Transverse colon (tissue), 4 donors: ENCODE measurements at regions not wholly inside any gene's neighbourhood (a gene's known extent, or its start where the extent isn't known, plus 50 kb on each side); places are given as distances from the start of the nearest gene placed in this dataset.

ENCODE experiments used
- DNase-seq: peaks from one replicate; pipeline ENCODE4 v3.0.0-alpha.2; 2019
- H3K27ac ChIP-seq, 4 donors: fragments of 200-600 bp; sonication (generic); 2 replicates each; pipeline ENCODE4 v1.5.1; 2016 to 2018; ENCODE audit warnings: inconsistent platforms in 4 of 4
- H3K27me3 ChIP-seq: fragments of 200-600 bp; sonication (generic); 2 replicates; pipeline ENCODE4 v1.5.1; 2017; ENCODE audit warnings: inconsistent platforms
- H3K36me3 ChIP-seq, 4 donors: fragments of 200-600 bp; sonication (generic); 2 replicates each; pipeline ENCODE4 v1.5.1; 2017 to 2019; ENCODE audit warnings: inconsistent platforms in 4 of 4
- H3K4me1 ChIP-seq, 4 donors: fragments of 200-600 bp; sonication (generic); 2 replicates each; pipeline ENCODE4 v1.5.1; 2017 to 2020; ENCODE audit warnings: inconsistent platforms in 4 of 4
- H3K4me3 ChIP-seq, 4 donors: fragments of 200-600 bp; sonication (generic); 1 replicate in 1 of 4; 2 replicates in 3 of 4; pipeline versions ENCODE4 v1.5.1 to v1.6.1; 2017 to 2019; ENCODE audit warnings: inconsistent platforms in 4 of 4
- H3K9me3 ChIP-seq, 2 donors: fragments of 200-600 bp; sonication (generic); 2 replicates each; pipeline ENCODE4 v1.5.1; 2017 to 2019; ENCODE audit warnings: inconsistent platforms in 2 of 2
- EP300 ChIP-seq: sonication (generic); formaldehyde crosslinking; IDR thresholded peaks from one replicate; pipeline ENCODE4 v1.6.1; 2017; ENCODE audit warnings: antibody characterized with exemption, low read depth
- POLR2A ChIP-seq: fragments of 450-650 bp; IDR thresholded peaks from one replicate; pipeline ENCODE4 v1.6.1; 2016; ENCODE audit warnings: antibody characterized with exemption, mild to moderate bottlenecking, moderate library complexity
- POLR2AphosphoS5 ChIP-seq, 3 donors: sonication (generic); formaldehyde crosslinking; IDR thresholded peaks; one replicate each; pipeline ENCODE4 v1.6.1; 2016; ENCODE audit warnings: antibody characterized with exemption in 3 of 3
- WGBS, 2 donors: methylation state at CpG; one replicate each; pipeline ENCODE4 v1.1.5; 2018; ENCODE audit warnings: low coverage in 1 of 2; 5-methylcytosine and 5-hydroxymethylcytosine counted together
- in situ Hi-C, 4 donors: fragments of 200-750 bp; cut with MboI; loops; one replicate each; pipeline versions ENCODE4 v1.15.0 to v1.15.1; 2017; ENCODE audit warnings: low sequenced_read_pairs in 3 of 4, low pct_ligation_motif_present in 1 of 4, low pct_unique_long_range_greater_than_20kb in 1 of 4
- intact Hi-C: fragments of 100-400 bp; cut with DNase I; formaldehyde crosslinking; loops from one replicate; pipeline ENCODE4 v1.15.1; 2023; ENCODE audit warnings: low total_unique reads
- TF ChIP-seq, protein P1 (sequence below), 5 experiments: fragments of 200-600 bp in 3 of 5; fragments of 450-650 bp in 2 of 5; sonication (generic) in 3 of 5; IDR thresholded peaks; 1 replicate in 2 of 5; 2 replicates in 3 of 5; pipeline ENCODE4 v1.5.1; 2016 to 2017; ENCODE audit warnings: antibody characterized with exemption in 5 of 5, inconsistent platforms in 3 of 5, mild to moderate bottlenecking in 2 of 5, moderate library complexity in 1 of 5

DNA sequence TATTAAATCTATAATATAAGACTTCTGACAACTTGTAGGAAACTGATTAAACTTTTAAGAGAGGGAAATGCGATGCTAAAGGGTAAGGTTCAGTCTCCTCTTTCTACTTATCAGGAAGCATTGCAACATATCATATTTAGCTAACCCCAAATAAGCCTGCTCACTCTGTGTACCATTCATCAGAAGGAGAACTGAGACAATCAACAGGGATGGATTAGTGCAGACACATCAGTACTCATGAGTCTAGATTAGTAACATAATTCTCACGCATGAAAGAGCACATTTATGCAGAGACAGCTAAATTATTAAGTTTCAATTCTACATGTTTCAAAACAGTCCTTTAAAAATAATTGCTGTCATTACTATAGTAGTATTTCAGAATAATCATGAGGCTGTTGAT is 354.2 kb upstream of the ZWINT start:
- intact Hi-C loops, result no loop called here
- Histone ChIP-seq H3K4me1 (no peaks in the 10 kb centered on the region), H3K36me3 (no peaks in the 10 kb centered on the region), H3K27me3 (no peaks in the 10 kb centered on the region), H3K4me3 (no peak overlapping the region), H3K27ac (no peak overlapping the region), H3K9me3 (no peaks in the 10 kb centered on the region)
- WGBS, 2 donors, result 51 to 55% methylated on average over 2 of the region's 2 CpGs
- in situ Hi-C loops, result no loop called here
- DNase-seq, result no peak
- TF ChIP-seq EP300, result no peak
- no peak for TF ChIP-seq POLR2A
- TF ChIP-seq POLR2AphosphoS5 (IDR thresholded peaks at IDR 0.05), result no peak
- TF ChIP-seq, protein P1, sequence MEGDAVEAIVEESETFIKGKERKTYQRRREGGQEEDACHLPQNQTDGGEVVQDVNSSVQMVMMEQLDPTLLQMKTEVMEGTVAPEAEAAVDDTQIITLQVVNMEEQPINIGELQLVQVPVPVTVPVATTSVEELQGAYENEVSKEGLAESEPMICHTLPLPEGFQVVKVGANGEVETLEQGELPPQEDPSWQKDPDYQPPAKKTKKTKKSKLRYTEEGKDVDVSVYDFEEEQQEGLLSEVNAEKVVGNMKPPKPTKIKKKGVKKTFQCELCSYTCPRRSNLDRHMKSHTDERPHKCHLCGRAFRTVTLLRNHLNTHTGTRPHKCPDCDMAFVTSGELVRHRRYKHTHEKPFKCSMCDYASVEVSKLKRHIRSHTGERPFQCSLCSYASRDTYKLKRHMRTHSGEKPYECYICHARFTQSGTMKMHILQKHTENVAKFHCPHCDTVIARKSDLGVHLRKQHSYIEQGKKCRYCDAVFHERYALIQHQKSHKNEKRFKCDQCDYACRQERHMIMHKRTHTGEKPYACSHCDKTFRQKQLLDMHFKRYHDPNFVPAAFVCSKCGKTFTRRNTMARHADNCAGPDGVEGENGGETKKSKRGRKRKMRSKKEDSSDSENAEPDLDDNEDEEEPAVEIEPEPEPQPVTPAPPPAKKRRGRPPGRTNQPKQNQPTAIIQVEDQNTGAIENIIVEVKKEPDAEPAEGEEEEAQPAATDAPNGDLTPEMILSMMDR (IDR thresholded peaks at IDR 0.05), result no peak

DNA sequence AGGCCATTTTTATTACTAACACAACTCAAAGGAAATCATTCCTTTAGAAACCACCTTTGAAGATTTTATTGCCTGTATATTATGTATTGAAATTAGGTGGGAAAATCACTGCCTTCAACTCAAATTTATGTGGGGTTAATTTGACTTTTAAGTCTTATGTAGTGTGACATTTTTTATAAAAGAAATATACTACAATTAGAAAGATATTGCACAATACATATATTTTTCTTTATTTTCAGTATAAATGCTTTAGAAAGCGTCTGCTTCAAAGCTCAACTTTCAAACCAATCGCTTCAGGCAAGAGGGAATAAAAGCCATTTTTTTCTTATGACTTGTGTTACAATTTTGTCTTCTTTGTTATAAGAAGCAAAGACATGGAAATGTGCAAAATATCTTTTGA is 337.4 kb upstream of the ZWINT start:
- no peak for DNase-seq
- WGBS, 2 donors, result 81 to 94% methylated on average over 2 of the region's 2 CpGs
- in situ Hi-C loops (no loop called here), intact Hi-C loops (no loop called here)
- no peaks in the 10 kb centered on the region for H3K4me1 ChIP-seq
- no peaks in the 10 kb centered on the region for H3K9me3 ChIP-seq
- no peaks in the 10 kb centered on the region for H3K27me3 ChIP-seq
- H3K4me3 ChIP-seq, result no peak overlapping the region
- TF ChIP-seq POLR2AphosphoS5 (IDR thresholded peaks at IDR 0.05) (no peak), EP300 (no peak), POLR2A (no peak)
- TF ChIP-seq, protein P1 (IDR thresholded peaks at IDR 0.05), result no peak
- no peaks in the 10 kb centered on the region for H3K36me3 ChIP-seq
- H3K27ac ChIP-seq, result no peak overlapping the region

DNA sequence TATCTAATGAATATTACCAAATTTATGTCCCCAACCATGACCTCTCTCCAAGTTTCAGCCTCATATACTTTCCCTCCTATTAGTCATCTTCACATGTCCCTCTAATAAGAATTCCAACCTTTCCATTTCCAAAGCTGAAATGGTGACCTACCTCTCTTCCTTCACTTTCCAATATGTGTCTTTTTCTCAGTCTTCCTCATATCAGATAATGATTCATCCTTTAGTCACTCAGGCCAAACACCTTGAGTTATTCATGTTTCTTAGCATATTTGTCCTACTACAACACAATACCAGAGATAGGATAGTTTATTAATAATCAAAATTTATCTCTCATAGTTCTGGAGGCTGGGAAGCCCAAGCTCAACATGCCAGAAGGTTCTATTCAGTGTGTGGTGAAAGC is 318.5 kb upstream of the ZWINT start:
- Histone ChIP-seq H3K27ac (no peak overlapping the region), H3K9me3 (peaks cover 0 to 4% of the 10 kb centered on the region in 2 donors), H3K27me3 (no peaks in the 10 kb centered on the region), H3K4me3 (no peak overlapping the region), H3K36me3 (no peaks in the 10 kb centered on the region), H3K4me1 (no peaks in the 10 kb centered on the region)
- intact Hi-C loops, result no loop called here
- in situ Hi-C loops, result no loop called here
- no peak for DNase-seq
- TF ChIP-seq POLR2AphosphoS5 (IDR thresholded peaks at IDR 0.05), result no peak
- TF ChIP-seq, protein P1 (IDR thresholded peaks at IDR 0.05), result no peak
- TF ChIP-seq EP300, result no peak
- no peak for TF ChIP-seq POLR2A

DNA sequence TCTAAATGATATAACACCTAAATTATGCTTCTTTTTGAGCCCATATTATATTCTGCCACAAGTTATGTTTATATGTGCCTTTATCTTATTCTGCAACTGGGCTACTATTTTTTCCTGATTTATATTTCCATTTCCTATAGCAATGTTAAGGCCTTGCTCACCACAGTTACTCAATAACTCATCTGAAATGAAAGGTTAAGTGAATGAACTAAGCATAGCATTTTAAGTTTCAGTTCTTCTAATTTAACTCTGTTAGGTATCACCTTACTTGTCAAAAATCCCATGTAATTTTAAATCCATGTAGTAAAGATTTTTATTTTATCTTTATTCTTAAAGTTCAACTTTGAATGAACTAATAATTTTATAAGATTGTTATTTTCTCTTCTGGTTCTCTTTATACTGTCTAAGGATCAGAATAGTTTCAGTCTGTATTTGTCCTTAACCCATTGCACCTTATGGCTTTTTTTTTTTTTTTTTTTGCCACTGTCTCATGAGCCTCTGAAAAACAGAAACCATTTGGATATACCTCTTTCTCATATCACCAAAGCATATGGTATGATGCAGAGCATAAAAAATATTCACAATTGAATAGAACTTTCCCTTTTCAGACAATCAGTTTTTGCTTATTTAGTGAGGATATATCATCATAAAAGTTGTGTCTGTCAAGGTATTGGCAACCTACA is 301.8 kb upstream of the ZWINT start:
- H3K36me3 ChIP-seq, result no peaks in the 10 kb centered on the region
- in situ Hi-C loops (no loop called here), intact Hi-C loops (no loop called here)
- no peak for TF ChIP-seq POLR2A
- no peaks in the 10 kb centered on the region for H3K9me3 ChIP-seq
- no peak for DNase-seq
- no peak overlapping the region for H3K4me3 ChIP-seq
- H3K4me1 ChIP-seq, result no peaks in the 10 kb centered on the region
- H3K27ac ChIP-seq, result no peak overlapping the region
- no peaks in the 10 kb centered on the region for H3K27me3 ChIP-seq

DNA sequence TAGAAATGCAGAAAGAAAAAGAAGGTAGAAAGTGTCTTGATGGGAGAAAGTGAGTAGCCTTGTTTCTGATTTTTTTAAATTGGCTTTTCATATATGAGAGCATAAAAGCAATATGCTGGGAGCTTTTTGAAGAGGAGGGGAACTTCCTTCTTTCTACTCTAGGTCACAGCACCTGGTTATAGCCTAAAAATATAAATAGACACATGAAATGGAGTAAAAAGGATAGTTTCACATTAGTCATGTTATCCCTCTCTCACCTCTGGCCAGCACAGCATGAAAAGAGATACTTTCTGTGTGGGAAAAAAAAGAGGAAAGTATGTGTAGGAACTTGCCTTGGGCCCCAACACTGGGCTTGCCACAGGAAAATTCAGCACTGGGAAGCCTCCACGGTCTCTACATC is 292.2 kb upstream of the ZWINT start:
- no peak overlapping the region for H3K4me3 ChIP-seq
- H3K4me1 ChIP-seq, result no peaks in the 10 kb centered on the region
- H3K9me3 ChIP-seq, result peaks cover 3 to 12% of the 10 kb centered on the region in 2 donors
- intact Hi-C loops, result no loop called here
- TF ChIP-seq POLR2A, result no peak
- TF ChIP-seq, protein P1 (IDR thresholded peaks at IDR 0.05), result no peak
- no peak for TF ChIP-seq EP300
- TF ChIP-seq POLR2AphosphoS5 (IDR thresholded peaks at IDR 0.05), result no peak
- 32% methylated on average over 1 of the region's 1 CpG; no CpG with 5 or more reads in 1 of the 2 donors for WGBS, 2 donors
- H3K27me3 ChIP-seq, result no peaks in the 10 kb centered on the region
- no peak for DNase-seq
- H3K27ac ChIP-seq, result no peak overlapping the region
- H3K36me3 ChIP-seq, result no peaks in the 10 kb centered on the region
- in situ Hi-C loops, result no loop called here
